ENCODE measurements at regions not wholly inside any gene's neighbourhood (a gene's known extent, or its start where the extent isn't known, plus 50 kb on each side); places are given as distances from the start of the nearest gene placed in this dataset.
A peak's percentile ranks its signal among the peaks of the same experiment; 100 is the strongest.

GRCh38 chr13:79803296-79803695, 322.3 kb downstream of the NDFIP2 start:
- no peak for DNase-seq

- DNase-seq: peak; percentile 31 to 33
Observed at GRCh38 chr13:79802389-79803085, 321.6 kb downstream of the NDFIP2 start.

DNA sequence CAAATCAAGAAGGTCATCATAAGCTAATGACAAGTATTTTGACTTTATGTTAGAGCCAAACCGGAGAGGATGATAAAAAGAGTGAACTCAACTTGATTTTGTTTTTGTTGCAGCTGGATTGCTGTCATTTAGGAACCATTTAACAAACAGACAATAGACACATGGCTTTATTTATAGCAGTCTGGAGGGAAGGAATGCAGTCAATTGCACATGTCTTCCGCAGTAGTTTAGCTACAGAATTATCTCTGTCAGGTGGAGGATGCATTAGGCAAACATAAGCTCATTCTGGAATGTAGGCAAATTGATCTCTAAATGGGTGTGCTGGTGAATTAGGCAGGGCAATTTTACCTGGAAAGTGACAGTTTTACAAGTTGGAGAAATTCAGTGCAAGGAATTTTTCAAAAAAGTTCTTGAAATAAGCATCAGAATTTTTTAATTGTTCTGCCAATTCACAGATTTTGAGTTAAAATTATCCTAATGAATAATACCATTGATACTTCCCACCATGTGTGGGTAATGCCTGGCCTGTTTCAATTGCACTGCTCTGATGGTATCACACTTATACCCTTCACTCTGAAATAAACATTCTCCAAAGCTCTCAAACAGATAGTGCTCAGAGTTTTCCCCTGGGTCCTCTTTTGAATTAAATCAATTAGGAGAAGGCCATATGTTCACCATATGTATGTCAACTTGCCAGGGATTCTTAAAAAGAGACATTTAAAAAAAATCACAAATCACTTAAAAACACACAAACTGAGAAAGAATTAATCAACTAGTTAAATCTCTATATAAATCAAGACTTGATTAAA, 318.3 kb downstream of the NDFIP2 start:
- DNase-seq: no peak

- DNase-seq: no peak
Observed at GRCh38 chr13:79796136-79796535, 315.2 kb downstream of the NDFIP2 start.

DNA sequence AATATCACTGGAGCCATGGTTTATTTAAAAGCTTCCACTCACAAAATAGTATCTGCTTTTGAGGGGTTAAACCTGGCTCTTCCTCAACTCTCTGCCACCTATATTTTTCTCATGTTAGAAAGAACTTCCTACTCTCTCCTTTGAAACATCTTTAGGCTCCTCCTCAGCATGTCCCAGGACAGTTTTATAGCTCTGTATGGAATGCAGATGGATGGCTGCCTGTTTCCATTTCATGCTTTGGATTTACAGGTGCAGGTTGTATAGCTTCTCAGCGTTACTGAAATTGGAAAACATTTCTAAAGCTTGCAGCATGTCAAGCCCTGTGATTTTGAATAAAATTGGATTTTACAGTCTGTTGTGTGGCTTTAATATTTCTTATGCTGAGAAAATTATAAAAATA, 314.0 kb downstream of the NDFIP2 start:
- DNase-seq: no peak

DNA sequence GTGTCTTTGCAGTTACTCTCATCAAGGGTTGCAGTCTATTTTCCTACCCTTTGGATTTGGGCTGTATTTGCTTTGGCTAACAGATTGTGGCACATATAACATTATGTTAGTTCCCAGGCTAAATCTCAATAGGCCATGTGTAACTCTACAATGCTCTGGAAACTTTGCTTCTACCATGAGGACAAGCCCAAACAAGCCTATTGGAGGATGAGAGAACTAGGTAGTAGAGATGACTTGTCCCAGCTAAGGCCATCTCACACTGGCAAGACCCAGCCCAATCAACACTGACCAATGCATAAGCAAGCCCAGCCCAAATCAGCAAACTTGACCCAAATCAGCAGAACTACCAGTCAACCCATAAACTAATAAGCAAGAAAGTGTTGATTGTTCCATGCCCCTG, 311.8 kb downstream of the NDFIP2 start:
- no peak for DNase-seq

- no peak for DNase-seq
Observed at GRCh38 chr13:79791471-79792042, 310.6 kb downstream of the NDFIP2 start.

DNA sequence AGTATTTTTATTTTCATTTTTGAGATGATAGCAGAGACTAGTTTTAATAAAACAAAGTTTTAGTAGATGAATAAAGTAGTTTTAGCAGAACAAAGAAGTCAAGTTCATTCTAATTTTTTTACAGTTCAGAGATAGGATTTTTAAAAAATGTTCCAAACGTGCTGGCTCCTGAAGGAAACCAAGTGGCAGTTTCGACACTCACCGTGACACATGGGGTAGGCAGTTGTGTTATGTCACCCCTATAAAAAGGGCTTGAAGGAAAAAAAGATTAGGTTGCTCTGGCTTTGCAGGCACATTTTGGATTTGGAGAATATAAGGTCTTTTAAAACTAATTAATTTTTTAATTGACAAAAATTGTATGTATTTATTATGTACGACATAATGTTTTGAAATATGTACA, 305.2 kb downstream of the NDFIP2 start:
- DNase-seq: no peak

DNA sequence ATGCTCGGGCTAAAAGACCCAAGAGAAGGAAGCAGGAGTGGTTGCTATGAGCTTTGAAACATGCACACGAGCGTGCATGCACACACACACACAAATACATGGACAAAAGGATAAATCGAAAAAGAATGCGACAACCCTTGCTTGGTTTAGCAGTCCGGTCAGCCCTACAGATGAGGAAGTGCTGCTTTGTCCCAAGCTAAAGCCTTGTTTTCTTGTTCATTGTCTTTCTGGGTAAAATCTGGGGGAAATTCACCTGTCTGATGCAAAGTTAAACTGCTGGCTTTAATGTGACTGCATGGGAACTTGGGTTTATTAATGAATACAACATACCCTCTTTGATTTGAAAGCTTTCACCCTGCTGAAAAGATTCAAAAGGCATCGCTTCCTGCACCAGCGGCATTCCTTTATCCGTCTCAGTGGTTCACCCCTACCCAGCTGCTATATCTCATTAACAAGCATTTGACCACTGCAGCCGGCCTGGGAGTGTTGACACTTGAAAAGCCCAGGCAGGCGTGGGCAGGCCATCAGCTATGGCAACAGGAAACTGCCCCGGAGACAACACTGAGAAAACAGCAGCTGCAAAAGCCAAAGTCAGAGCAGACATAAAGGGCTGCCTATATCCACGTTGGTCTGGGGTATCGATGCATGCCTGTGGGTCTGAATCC, 301.7 kb downstream of the NDFIP2 start:
- no peak for DNase-seq

GRCh38 chr13:79781829-79782540, 301.0 kb downstream of the NDFIP2 start:
- DNase-seq: no peak

DNA sequence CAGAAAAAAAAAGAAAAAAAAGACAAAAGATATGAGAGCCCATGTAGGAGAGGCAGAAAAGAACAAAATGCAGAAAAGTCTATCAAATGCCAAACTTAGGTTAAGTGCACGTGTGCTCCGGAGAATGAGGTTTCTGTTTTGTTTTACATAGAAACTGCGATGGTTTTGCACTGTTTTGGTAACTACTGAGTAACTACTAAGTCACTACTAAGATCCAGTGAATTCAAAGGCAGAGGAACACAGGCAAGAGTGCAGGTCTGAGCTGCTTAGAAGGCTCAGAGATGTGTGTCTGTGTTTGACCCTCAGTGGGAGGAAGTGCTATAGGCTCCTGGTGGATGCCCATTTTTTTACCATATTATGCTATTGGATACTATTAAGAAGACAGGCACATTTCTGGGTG, 299.3 kb downstream of the NDFIP2 start:
- DNase-seq: no peak

DNA sequence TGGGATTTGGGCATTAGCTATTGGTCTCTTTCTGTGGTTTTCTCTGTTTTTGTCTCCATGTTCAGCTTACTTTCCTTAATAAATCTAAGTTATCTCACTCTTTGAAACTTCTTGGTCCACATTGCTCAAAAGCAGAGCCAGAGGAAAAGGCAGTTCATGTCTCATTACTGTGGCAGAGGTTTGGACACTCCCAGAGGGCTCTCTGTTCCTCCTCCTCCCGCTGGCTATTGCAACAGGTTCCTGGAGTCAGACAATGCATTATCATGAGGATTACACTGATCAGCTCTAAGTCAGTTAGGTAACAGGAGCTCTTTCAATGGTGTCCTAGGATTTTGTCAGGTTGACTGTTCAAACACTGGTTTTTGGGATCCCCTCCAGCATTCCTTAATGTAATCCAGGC, 298.8 kb downstream of the NDFIP2 start:
- DNase-seq: peak; percentile 77 to 85

GRCh38 chr13:79778741-79779460, 297.9 kb downstream of the NDFIP2 start:
- no peak for DNase-seq

DNA sequence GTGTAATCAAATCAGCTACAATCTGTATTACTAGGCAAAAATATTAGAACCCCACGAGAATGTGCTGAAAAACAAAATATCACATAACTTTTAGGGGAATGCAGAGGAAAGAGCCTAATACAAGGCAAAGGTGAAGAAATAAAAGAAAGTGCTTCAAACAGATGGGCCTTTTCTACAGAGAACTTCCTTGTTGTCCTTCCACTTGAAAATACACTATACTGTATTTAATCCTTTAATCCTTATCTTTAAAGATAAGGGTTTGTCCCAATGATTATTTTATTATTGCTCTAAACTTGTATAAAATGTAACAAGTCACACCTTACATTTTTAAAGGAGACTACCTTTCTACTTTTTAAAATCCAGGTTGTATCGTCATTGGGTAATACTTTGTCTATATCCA, 296.5 kb downstream of the NDFIP2 start:
- DNase-seq: no peak

DNA sequence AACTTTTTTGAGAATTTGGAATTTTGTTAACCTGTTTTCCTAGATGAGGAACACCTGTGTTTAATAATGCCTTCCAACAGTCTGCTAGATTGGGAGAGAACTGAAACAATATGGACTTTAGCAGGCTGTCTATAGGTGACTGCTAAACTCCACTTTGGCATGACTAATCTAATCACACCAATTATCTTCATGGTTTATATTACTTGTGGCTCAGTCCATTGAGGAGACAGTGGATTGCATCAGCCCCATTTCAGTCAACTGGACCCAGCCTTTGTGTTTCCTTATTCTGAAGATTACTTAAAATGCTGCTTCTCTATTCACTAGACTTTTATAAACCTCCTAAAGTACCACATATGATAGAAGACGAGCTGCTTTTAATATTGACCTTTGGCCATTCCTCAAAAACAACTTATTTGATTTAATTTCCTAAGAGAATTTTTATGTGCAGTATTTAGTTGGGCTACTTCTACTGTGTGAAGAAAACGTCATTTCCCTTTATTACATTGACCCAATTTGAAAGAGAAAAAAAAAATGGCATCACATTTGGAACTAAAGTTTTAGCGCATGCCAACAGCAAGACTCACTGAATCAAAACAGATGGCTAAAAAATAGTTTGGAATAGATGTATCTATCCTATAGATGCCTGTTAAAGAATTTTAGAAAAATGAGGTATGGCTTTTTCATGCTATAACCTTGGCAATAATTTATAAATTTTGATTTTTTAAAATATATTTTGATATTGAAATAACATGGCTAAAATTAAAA, 295.8 kb downstream of the NDFIP2 start:
- DNase-seq: peak; percentile 65 to 66

DNA sequence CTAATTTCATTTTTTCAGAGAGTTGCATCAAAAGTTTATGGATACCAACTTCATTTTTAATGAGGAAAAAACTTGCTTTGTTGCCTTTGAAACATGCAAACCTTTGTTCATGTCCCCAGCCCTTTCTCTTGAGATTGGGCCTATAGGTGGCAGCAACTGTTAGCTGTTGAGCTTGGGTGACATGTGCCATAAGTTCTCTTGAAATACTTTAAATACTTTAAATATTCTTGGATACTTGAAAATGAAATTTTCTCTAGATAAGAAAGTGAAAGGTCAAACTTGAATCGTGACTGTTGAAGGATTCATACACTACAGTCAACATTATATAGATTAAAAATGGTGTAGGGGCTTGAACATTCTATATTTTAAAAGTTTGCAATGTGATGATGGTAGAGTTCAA, 294.9 kb downstream of the NDFIP2 start:
- DNase-seq: peak; percentile 76 to 78

GRCh38 chr13:79772811-79773210, 291.9 kb downstream of the NDFIP2 start:
- DNase-seq: no peak

- DNase-seq: no peak
Observed at GRCh38 chr13:79771493-79771892, 290.5 kb downstream of the NDFIP2 start.

DNA sequence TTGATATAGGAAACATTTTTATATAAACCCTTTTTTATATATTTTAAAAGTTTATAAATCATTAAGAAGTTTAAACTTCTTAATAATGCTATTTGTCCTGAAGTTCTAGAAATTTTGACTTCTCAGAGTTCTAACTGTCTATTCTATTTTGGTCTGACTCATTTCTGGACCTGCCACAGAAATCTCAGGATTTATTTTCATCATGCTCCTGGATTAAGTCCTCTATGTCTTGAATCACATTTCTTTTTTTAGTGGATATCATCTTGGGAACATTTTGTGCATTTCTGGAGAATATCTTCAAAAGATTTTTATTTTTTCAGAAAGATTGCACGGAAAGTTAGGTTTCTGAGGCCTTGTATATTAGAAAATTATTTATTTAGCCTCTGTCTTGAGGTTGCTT, 289.1 kb downstream of the NDFIP2 start:
- DNase-seq: no peak

DNA sequence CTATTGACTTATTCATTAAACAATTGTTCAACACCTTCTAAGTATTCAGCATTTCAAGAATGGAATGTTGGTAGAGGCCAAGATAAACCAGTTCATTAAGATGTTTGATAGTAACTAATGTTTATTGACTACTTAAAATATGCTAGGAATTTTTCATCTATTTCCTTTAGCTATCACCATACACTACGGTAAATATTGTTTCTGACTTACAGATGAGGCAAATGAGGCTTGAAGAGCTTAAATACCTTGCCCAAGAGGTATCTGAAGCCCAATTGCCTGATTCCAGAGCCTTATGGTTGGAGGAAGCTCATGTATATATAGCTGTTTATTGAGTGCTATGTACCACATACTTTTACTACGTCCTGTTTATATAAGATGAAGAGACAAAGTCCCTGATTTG, 286.2 kb downstream of the NDFIP2 start:
- no peak for DNase-seq

DNA sequence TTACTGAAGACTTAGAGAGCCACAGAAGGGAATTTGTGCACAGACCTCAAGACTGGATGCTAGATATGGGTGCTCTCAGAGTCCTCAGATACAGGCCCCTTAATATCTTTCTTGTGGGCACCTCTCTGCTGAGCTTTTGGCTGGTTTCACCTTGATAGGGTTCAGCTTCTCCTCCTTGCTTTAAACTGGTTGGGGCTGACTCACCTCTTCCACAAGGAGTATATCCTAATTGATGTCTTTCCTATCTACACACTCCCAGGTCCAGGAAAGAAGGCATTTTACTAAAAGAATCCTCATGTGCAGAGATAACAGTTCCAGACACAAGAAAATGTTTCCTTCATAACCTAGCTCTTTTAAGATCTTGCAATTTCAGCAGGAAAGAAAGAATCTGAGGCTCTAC, 284.4 kb downstream of the NDFIP2 start:
- DNase-seq: no peak
